GM10248 (cell line): ENCODE measurements at regions not wholly inside any gene's neighbourhood (a gene's known extent, or its start where the extent isn't known, plus 50 kb on each side); places are given as distances from the start of the nearest gene placed in this dataset.

Experiments
- CTCF ChIA-PET: fragments of 300-600 bp; sonication (Branson Sonifier 250); formaldehyde crosslinking; extraction: SDS; loops from one replicate; lab custom pipeline; 2021; ENCODE audit warnings: antibody characterized with exemption; lab: Yijun Ruan, JAX
- POLR2A ChIA-PET: fragments of 350-650 bp; sonication (Branson Sonifier 250); formaldehyde crosslinking; extraction: SDS; loops from one replicate; lab custom pipeline; 2020; ENCODE audit warnings: antibody characterized with exemption; lab: Yijun Ruan, JAX
- DNase-seq: peaks from one replicate; pipeline ENCODE4 v3.0.0; 2012; ENCODE audit errors: extremely low spot score
- CTCF ChIP-seq: IDR thresholded peaks from 2 replicates; pipeline ENCODE4 v1.5.1; 2012; ENCODE audit warnings: mild to moderate bottlenecking, low read depth; ENCODE audit errors: extremely low read depth, missing control alignments, control extremely low read depth

GRCh38 chr4:119984996-119985395 is 81.7 kb downstream of the MAD2L1 start:
- no peak for DNase-seq
- CTCF ChIA-PET, result no interaction called here
- TF ChIP-seq CTCF, result no peak
- POLR2A ChIA-PET, result no interaction called here

GRCh38 chr4:119982756-119983155 is 83.9 kb downstream of the MAD2L1 start:
- no peak for DNase-seq
- ChIA-PET POLR2A (no interaction called here), CTCF (interaction anchor here (1.0 kb wide), 1 partner anchor 68 kb away, joined by 3 read pairs; no protein-coding TSS in a partner anchor)

GRCh38 chr4:119980456-119980855 is 86.2 kb downstream of the MAD2L1 start:
- ChIA-PET CTCF (interaction anchor here (1.2 to 1.5 kb wide), 3 partner anchors 14 to 28 kb away, joined by 3 read pairs; no protein-coding TSS in a partner anchor), POLR2A (no interaction called here)
- TF ChIP-seq CTCF, result no peak
- DNase-seq, result no peak

More at GRCh38 chr4:119982756-119983155, 83.9 kb downstream of the MAD2L1 start:
- no peak for TF ChIP-seq CTCF

- CTCF ChIA-PET, result interaction anchor here (2.7 kb wide), 1 partner anchor 14 kb away, joined by 9 read pairs; no protein-coding TSS in a partner anchor
- POLR2A ChIA-PET, result no interaction called here
- no peak for TF ChIP-seq CTCF
- DNase-seq, result no peak
Observed at GRCh38 chr4:119977076-119977940, 89.3 kb downstream of the MAD2L1 start.

GRCh38 chr4:119971431-119972084 is 95.1 kb downstream of the MAD2L1 start:
- no peak for TF ChIP-seq CTCF
- ChIA-PET POLR2A (no interaction called here), CTCF (no interaction called here)

GRCh38 chr4:119962631-119963030 is 104.0 kb downstream of the MAD2L1 start:
- no peak for TF ChIP-seq CTCF
- DNase-seq, result no peak
- POLR2A ChIA-PET, result no interaction called here
- CTCF ChIA-PET, result interaction anchor here (1.9 kb wide), 1 partner anchor 14 kb away, joined by 9 read pairs; no protein-coding TSS in a partner anchor

More at GRCh38 chr4:119971431-119972084, 95.1 kb downstream of the MAD2L1 start:
- no peak for DNase-seq
